ENCODE measurements at regions not wholly inside any gene's neighbourhood (a gene's known extent, or its start where the extent isn't known, plus 50 kb on each side); places are given as distances from the start of the nearest gene placed in this dataset.

- intact Hi-C loops (cut with micrococcal nuclease): no loop called here
- no peak overlapping the region for H3K9ac ChIP-seq (ENCODE audit: insufficient read depth, low read length, poor library complexity, severe bottlenecking)
- H3K27me3 ChIP-seq (ENCODE audit: control insufficient read depth in 2 of 2, insufficient read depth in 2 of 2, low read length in 2 of 2): peaks cover 0 to 4% of the 10 kb centered on the region in 2 donors
- TF ChIP-seq CTCF (IDR thresholded peaks at IDR 0.05): no peak
- no peaks in the 10 kb centered on the region for H4K20me1 ChIP-seq (ENCODE audit: insufficient read depth, low read length)
- H3K27me3 Mint-ChIP-seq (ENCODE audit: low read depth in 3 of 3): peaks cover 3 to 9% (median 8%) of the 10 kb centered on the region in 3 donors
- no peak overlapping the region for H2AFZ ChIP-seq (ENCODE audit: insufficient read depth, low read depth, low read length, poor library complexity, severe bottlenecking)
- H3K4me3 Mint-ChIP-seq: no peak overlapping the region
- no peaks in the 10 kb centered on the region for H3K4me1 Mint-ChIP-seq
- peaks cover 0 to 7% (median 2%) of the 10 kb centered on the region in 7 donors for H3K9me3 Mint-ChIP-seq
- WGBS (ENCODE audit: insufficient coverage): 29% methylated on average over 1 of the region's 3 CpGs
- DNase-seq: no peak
- no peak overlapping the region for H3K4me2 ChIP-seq (replicated peaks; ENCODE audit: extremely low read depth, low read length, poor library complexity, severe bottlenecking)
- H3K36me3 Mint-ChIP-seq: no peaks in the 10 kb centered on the region
- no peak overlapping the region for H3K4me3 ChIP-seq (replicated peaks in 1 of 3; ENCODE audit: low read depth in 2 of 3, low read length in 3 of 3)
- H3K27ac Mint-ChIP-seq: no peak overlapping the region
- H3K79me2 ChIP-seq (ENCODE audit: insufficient read depth, low read length): no peaks in the 10 kb centered on the region
- no peaks in the 10 kb centered on the region for H3K36me3 ChIP-seq (replicated peaks in 1 of 2; ENCODE audit: control insufficient read depth in 1 of 2, insufficient read depth in 2 of 2, low read length in 2 of 2)
- no peak overlapping the region for H3K27ac ChIP-seq (ENCODE audit: low read depth in 1 of 2, low read length in 2 of 2)
- no peaks in the 10 kb centered on the region for H3K4me1 ChIP-seq (ENCODE audit: control insufficient read depth in 1 of 2, insufficient read depth in 2 of 2, low read length in 2 of 2)
- peaks cover 0 to 5% of the 10 kb centered on the region in 2 donors for H3K9me3 ChIP-seq (replicated peaks in 1 of 2; ENCODE audit: control insufficient read depth in 1 of 2, insufficient read depth in 1 of 2, low read length in 2 of 2)
Measured at GRCh38 chr7:22633954-22634474, 93.0 kb upstream of the IL6 start.

- no peak overlapping the region for H3K4me2 ChIP-seq (replicated peaks; ENCODE audit: extremely low read depth, low read length, poor library complexity, severe bottlenecking)
- peaks cover 0 to 4% of the 10 kb centered on the region in 2 donors for H3K27me3 ChIP-seq (ENCODE audit: control insufficient read depth in 2 of 2, insufficient read depth in 2 of 2, low read length in 2 of 2)
- peaks cover 0 to 5% of the 10 kb centered on the region in 2 donors for H3K9me3 ChIP-seq (replicated peaks in 1 of 2; ENCODE audit: control insufficient read depth in 1 of 2, insufficient read depth in 1 of 2, low read length in 2 of 2)
- no peaks in the 10 kb centered on the region for H3K79me2 ChIP-seq (ENCODE audit: insufficient read depth, low read length)
- Mint-ChIP-seq H3K4me3 (no peak overlapping the region), H3K9me3 (peaks cover 0 to 7% (median 2%) of the 10 kb centered on the region in 7 donors), H3K27ac (no peak overlapping the region), H3K4me1 (no peaks in the 10 kb centered on the region), H3K27me3 (ENCODE audit: low read depth in 3 of 3) (peaks cover 3 to 9% (median 8%) of the 10 kb centered on the region in 3 donors), H3K36me3 (no peaks in the 10 kb centered on the region)
- H3K9ac ChIP-seq (ENCODE audit: insufficient read depth, low read length, poor library complexity, severe bottlenecking): no peak overlapping the region
- no peaks in the 10 kb centered on the region for H3K4me1 ChIP-seq (ENCODE audit: control insufficient read depth in 1 of 2, insufficient read depth in 2 of 2, low read length in 2 of 2)
- no peak overlapping the region for H2AFZ ChIP-seq (ENCODE audit: insufficient read depth, low read depth, low read length, poor library complexity, severe bottlenecking)
- intact Hi-C loops (cut with micrococcal nuclease): no loop called here
- no peak overlapping the region for H3K4me3 ChIP-seq (replicated peaks in 1 of 3; ENCODE audit: low read depth in 2 of 3, low read length in 3 of 3)
- no peaks in the 10 kb centered on the region for H4K20me1 ChIP-seq (ENCODE audit: insufficient read depth, low read length)
- no peaks in the 10 kb centered on the region for H3K36me3 ChIP-seq (replicated peaks in 1 of 2; ENCODE audit: control insufficient read depth in 1 of 2, insufficient read depth in 2 of 2, low read length in 2 of 2)
- H3K27ac ChIP-seq (ENCODE audit: low read depth in 1 of 2, low read length in 2 of 2): no peak overlapping the region
- no peak for DNase-seq
- TF ChIP-seq CTCF (IDR thresholded peaks at IDR 0.05): no peak
- no CpG with 5 or more reads among the region's 2 CpGs for WGBS (ENCODE audit: insufficient coverage)
Measured at GRCh38 chr7:22633286-22633953, 93.6 kb upstream of the IL6 start.

All from CD14-positive monocyte (primary cell).